Tibial nerve (tissue), 4 donors: ENCODE measurements at regions not wholly inside any gene's neighbourhood (a gene's known extent, or its start where the extent isn't known, plus 50 kb on each side); places are given as distances from the start of the nearest gene placed in this dataset.

Source experiments
- EP300 ChIP-seq, 2 donors: sonication (generic); formaldehyde crosslinking; IDR thresholded peaks; one replicate each; pipeline ENCODE4 v1.6.1; 2017; ENCODE audit warnings: antibody characterized with exemption in 2 of 2, mild to moderate bottlenecking in 1 of 2
- POLR2A ChIP-seq, 2 donors: fragments of 450-650 bp; IDR thresholded peaks; one replicate each; pipeline ENCODE4 v1.6.1; 2017; ENCODE audit warnings: antibody characterized with exemption in 2 of 2, mild to moderate bottlenecking in 2 of 2, moderate library complexity in 2 of 2
- TF ChIP-seq, protein P1 (sequence below), 5 experiments: fragments of 200-600 bp in 3 of 5; fragments of 450-650 bp in 2 of 5; sonication (generic) in 3 of 5; IDR thresholded peaks; one replicate each; pipeline ENCODE4 v1.5.1; 2016 to 2019; ENCODE audit warnings: antibody characterized with exemption in 5 of 5, mild to moderate bottlenecking in 3 of 5, moderate library complexity in 2 of 5

DNA sequence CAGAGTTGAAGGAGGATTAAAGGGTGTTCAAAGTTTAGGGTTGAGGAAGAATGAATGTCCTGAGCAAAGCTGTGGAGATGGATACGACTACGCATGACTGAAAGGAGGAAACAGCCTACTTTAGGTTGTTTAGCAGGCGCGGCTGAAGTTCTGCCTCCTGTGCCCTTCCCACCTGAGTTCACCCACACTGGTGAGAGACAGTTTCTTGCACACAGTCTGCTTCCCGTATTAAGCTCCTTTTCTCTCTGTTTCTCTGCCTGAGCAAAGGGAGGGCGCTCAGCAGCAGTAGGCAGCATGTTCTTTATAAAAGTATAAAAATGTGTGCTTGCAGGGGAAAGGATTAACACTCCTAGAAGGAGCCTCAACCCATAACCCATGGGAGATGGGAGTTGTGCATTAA is 224.0 kb upstream of the SMARCA2 start:
- TF ChIP-seq, protein P1, sequence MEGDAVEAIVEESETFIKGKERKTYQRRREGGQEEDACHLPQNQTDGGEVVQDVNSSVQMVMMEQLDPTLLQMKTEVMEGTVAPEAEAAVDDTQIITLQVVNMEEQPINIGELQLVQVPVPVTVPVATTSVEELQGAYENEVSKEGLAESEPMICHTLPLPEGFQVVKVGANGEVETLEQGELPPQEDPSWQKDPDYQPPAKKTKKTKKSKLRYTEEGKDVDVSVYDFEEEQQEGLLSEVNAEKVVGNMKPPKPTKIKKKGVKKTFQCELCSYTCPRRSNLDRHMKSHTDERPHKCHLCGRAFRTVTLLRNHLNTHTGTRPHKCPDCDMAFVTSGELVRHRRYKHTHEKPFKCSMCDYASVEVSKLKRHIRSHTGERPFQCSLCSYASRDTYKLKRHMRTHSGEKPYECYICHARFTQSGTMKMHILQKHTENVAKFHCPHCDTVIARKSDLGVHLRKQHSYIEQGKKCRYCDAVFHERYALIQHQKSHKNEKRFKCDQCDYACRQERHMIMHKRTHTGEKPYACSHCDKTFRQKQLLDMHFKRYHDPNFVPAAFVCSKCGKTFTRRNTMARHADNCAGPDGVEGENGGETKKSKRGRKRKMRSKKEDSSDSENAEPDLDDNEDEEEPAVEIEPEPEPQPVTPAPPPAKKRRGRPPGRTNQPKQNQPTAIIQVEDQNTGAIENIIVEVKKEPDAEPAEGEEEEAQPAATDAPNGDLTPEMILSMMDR (IDR thresholded peaks at IDR 0.05) = no peak
- TF ChIP-seq POLR2A (IDR thresholded peaks at IDR 0.05) = no peak
- TF ChIP-seq EP300 (IDR thresholded peaks at IDR 0.05) = no peak
